ENCODE measurements at regions not wholly inside any gene's neighbourhood (a gene's known extent, or its start where the extent isn't known, plus 50 kb on each side); places are given as distances from the start of the nearest gene placed in this dataset.

DNA sequence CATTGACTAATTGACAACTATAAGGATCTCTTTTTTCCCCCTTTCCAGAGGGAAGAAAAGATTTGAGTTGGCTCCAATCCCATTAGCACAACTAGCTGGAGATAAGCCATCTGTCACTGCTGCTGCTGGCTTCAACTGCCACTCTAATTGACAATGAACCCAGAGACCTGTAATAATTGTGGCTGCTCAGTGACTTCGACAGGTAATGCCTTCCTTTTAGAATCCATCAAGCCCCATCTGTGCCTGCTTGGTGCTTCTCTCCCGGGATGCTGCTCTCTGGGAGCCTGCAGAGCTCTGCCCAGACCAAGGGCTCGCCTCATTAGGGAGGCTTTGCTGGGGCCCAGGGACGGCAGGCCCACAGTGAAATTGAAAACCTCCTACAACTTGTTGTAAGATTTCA is 376.7 kb upstream of the SOX11 start:
- no peak for TF ChIP-seq POLR2A (IDR thresholded peaks at IDR 0.05; ENCODE audit: low read depth)
- TF ChIP-seq, protein P1, sequence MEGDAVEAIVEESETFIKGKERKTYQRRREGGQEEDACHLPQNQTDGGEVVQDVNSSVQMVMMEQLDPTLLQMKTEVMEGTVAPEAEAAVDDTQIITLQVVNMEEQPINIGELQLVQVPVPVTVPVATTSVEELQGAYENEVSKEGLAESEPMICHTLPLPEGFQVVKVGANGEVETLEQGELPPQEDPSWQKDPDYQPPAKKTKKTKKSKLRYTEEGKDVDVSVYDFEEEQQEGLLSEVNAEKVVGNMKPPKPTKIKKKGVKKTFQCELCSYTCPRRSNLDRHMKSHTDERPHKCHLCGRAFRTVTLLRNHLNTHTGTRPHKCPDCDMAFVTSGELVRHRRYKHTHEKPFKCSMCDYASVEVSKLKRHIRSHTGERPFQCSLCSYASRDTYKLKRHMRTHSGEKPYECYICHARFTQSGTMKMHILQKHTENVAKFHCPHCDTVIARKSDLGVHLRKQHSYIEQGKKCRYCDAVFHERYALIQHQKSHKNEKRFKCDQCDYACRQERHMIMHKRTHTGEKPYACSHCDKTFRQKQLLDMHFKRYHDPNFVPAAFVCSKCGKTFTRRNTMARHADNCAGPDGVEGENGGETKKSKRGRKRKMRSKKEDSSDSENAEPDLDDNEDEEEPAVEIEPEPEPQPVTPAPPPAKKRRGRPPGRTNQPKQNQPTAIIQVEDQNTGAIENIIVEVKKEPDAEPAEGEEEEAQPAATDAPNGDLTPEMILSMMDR (IDR thresholded peaks at IDR 0.05) = no peak
- no peak for TF ChIP-seq POLR2AphosphoS5 (IDR thresholded peaks at IDR 0.05)
- no peak for TF ChIP-seq EP300 (IDR thresholded peaks at IDR 0.05)
